ENCODE measurements at regions not wholly inside any gene's neighbourhood (a gene's known extent, or its start where the extent isn't known, plus 50 kb on each side); places are given as distances from the start of the nearest gene placed in this dataset.
A peak's percentile ranks its signal among the peaks of the same experiment; 100 is the strongest.

- Mint-ChIP-seq H3K36me3 (ENCODE audit: low read depth) (no peaks in the 10 kb centered on the region), H3K4me3 (no peak overlapping the region), H3K9me3 (no peaks in the 10 kb centered on the region; the same call in 2 of the 3 replicates), H3K27me3 (ENCODE audit: insufficient read depth, low read depth, poor library complexity) (peaks cover 11% of the 10 kb centered on the region), H3K27ac (no peak overlapping the region), H3K4me1 (peaks cover 24% of the 10 kb centered on the region)
- Histone ChIP-seq H3K4me3 (no peak overlapping the region), H4K20me1 (replicated peaks; ENCODE audit: insufficient read depth) (no peaks in the 10 kb centered on the region), H3K79me2 (replicated peaks; ENCODE audit: insufficient read depth) (no peaks in the 10 kb centered on the region), H3K36me3 (ENCODE audit: insufficient read depth) (no peaks in the 10 kb centered on the region), H2AFZ (peak overlapping the region; percentile 88; the same call in 1 of the 2 replicates), H3K27me3 (ENCODE audit: insufficient read depth) (no peaks in the 10 kb centered on the region), H3K9me2 (ENCODE audit: insufficient read depth) (no peaks in the 10 kb centered on the region), H3K4me2 (no peak overlapping the region), H3K4me1 (ENCODE audit: insufficient read depth) (peaks cover 5% of the 10 kb centered on the region; the same call in 1 of the 2 replicates), H3K27ac (ENCODE audit: low read depth) (no peak overlapping the region), H3F3A (replicated peaks; ENCODE audit: low read depth) (no peaks in the 10 kb centered on the region)
- ATAC-seq (no peak), DNase-seq (ENCODE audit: low spot score) (no peak)
- TF ChIP-seq, protein P1, sequence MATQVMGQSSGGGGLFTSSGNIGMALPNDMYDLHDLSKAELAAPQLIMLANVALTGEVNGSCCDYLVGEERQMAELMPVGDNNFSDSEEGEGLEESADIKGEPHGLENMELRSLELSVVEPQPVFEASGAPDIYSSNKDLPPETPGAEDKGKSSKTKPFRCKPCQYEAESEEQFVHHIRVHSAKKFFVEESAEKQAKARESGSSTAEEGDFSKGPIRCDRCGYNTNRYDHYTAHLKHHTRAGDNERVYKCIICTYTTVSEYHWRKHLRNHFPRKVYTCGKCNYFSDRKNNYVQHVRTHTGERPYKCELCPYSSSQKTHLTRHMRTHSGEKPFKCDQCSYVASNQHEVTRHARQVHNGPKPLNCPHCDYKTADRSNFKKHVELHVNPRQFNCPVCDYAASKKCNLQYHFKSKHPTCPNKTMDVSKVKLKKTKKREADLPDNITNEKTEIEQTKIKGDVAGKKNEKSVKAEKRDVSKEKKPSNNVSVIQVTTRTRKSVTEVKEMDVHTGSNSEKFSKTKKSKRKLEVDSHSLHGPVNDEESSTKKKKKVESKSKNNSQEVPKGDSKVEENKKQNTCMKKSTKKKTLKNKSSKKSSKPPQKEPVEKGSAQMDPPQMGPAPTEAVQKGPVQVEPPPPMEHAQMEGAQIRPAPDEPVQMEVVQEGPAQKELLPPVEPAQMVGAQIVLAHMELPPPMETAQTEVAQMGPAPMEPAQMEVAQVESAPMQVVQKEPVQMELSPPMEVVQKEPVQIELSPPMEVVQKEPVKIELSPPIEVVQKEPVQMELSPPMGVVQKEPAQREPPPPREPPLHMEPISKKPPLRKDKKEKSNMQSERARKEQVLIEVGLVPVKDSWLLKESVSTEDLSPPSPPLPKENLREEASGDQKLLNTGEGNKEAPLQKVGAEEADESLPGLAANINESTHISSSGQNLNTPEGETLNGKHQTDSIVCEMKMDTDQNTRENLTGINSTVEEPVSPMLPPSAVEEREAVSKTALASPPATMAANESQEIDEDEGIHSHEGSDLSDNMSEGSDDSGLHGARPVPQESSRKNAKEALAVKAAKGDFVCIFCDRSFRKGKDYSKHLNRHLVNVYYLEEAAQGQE (IDR thresholded peaks at IDR 0.05; ENCODE audit: unreplicated experiment): no peak
- TF ChIP-seq, protein P2, sequence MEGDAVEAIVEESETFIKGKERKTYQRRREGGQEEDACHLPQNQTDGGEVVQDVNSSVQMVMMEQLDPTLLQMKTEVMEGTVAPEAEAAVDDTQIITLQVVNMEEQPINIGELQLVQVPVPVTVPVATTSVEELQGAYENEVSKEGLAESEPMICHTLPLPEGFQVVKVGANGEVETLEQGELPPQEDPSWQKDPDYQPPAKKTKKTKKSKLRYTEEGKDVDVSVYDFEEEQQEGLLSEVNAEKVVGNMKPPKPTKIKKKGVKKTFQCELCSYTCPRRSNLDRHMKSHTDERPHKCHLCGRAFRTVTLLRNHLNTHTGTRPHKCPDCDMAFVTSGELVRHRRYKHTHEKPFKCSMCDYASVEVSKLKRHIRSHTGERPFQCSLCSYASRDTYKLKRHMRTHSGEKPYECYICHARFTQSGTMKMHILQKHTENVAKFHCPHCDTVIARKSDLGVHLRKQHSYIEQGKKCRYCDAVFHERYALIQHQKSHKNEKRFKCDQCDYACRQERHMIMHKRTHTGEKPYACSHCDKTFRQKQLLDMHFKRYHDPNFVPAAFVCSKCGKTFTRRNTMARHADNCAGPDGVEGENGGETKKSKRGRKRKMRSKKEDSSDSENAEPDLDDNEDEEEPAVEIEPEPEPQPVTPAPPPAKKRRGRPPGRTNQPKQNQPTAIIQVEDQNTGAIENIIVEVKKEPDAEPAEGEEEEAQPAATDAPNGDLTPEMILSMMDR (conservative IDR thresholded peaks at IDR 0.05; ENCODE audit: low read depth in 2 of 2): no peak
- no peak for TF ChIP-seq ZNF331 (CRISPR knock-in tag; IDR thresholded peaks at IDR 0.05; ENCODE audit: low read depth)
Measured at GRCh38 chr1:228900886-228901392, 165.7 kb downstream of the RHOU start.

DNA sequence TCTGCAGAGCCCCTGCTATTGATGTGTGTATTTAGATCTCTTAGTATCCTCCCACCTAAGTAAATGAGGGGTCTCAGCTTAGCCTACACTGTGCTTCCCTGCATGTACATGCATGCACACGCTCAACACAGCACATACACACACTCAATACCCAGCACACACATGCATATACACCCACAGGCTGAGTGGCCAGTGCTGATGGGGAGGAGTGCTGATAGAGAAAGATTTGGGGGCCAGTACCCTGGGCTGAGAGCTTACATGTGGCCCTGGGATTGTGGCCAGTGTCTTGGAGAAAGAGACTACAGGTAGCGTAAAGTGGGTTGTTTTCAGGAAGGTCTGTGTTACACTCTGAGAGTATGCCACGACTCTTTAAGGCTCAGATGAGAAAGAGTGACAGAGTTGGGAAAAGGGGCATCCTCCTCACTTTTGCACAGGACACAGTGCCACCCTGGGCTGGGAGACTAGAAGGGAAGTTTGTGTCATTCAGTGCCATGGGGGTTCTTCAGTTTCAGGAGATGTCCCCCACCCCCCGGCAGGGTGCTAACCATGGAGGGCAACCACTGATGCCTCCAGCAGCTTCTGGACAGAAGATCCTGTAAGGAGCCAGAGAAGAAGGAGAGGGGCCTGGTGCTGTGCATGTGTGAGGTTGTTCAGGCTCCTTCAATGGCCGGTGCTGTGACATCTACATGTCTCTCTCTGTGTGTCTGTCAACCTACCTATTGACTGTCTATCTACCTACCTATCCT lies 166.8 kb downstream of the RHOU start:
- peak overlapping the region; percentile 18; the same call in 1 of the 2 replicates for H3K27ac Mint-ChIP-seq
- Histone ChIP-seq H3K4me2 (no peak overlapping the region), H3K27me3 (ENCODE audit: insufficient read depth) (no peaks in the 10 kb centered on the region), H3K36me3 (ENCODE audit: insufficient read depth) (no peaks in the 10 kb centered on the region), H4K20me1 (replicated peaks; ENCODE audit: insufficient read depth) (no peaks in the 10 kb centered on the region), H3K27ac (ENCODE audit: low read depth) (no peak overlapping the region), H3K9me2 (ENCODE audit: insufficient read depth) (no peaks in the 10 kb centered on the region), H3F3A (replicated peaks; ENCODE audit: low read depth) (no peaks in the 10 kb centered on the region), H2AFZ (no peak overlapping the region), H3K79me2 (replicated peaks; ENCODE audit: insufficient read depth) (no peaks in the 10 kb centered on the region), H3K4me1 (ENCODE audit: insufficient read depth) (peaks cover 5% of the 10 kb centered on the region; the same call in 1 of the 2 replicates), H3K4me3 (no peak overlapping the region)
- no peak overlapping the region for H3K4me3 Mint-ChIP-seq
- H3K4me1 Mint-ChIP-seq: peaks cover 24% of the 10 kb centered on the region
- H3K36me3 Mint-ChIP-seq (ENCODE audit: low read depth): no peaks in the 10 kb centered on the region
- no peaks in the 10 kb centered on the region; the same call in 2 of the 3 replicates for H3K9me3 Mint-ChIP-seq
- peaks cover 11% of the 10 kb centered on the region for H3K27me3 Mint-ChIP-seq (ENCODE audit: insufficient read depth, low read depth, poor library complexity)
- ATAC-seq (no peak), DNase-seq (ENCODE audit: low spot score) (no peak)
- TF ChIP-seq CREB1 (CRISPR knock-in tag; IDR thresholded peaks at IDR 0.05; ENCODE audit: low read depth): no peak
- TF ChIP-seq EZH2phosphoT487 (IDR thresholded peaks at IDR 0.05; ENCODE audit: unreplicated experiment): no peak
- TF ChIP-seq ZNF331 (CRISPR knock-in tag; IDR thresholded peaks at IDR 0.05; ENCODE audit: low read depth): no peak
- TF ChIP-seq STAT1 (IDR thresholded peaks at IDR 0.05; ENCODE audit: unreplicated experiment): no peak
- TF ChIP-seq ZNF114 (CRISPR knock-in tag; IDR thresholded peaks at IDR 0.05): no peak
- TF ChIP-seq, protein P3, sequence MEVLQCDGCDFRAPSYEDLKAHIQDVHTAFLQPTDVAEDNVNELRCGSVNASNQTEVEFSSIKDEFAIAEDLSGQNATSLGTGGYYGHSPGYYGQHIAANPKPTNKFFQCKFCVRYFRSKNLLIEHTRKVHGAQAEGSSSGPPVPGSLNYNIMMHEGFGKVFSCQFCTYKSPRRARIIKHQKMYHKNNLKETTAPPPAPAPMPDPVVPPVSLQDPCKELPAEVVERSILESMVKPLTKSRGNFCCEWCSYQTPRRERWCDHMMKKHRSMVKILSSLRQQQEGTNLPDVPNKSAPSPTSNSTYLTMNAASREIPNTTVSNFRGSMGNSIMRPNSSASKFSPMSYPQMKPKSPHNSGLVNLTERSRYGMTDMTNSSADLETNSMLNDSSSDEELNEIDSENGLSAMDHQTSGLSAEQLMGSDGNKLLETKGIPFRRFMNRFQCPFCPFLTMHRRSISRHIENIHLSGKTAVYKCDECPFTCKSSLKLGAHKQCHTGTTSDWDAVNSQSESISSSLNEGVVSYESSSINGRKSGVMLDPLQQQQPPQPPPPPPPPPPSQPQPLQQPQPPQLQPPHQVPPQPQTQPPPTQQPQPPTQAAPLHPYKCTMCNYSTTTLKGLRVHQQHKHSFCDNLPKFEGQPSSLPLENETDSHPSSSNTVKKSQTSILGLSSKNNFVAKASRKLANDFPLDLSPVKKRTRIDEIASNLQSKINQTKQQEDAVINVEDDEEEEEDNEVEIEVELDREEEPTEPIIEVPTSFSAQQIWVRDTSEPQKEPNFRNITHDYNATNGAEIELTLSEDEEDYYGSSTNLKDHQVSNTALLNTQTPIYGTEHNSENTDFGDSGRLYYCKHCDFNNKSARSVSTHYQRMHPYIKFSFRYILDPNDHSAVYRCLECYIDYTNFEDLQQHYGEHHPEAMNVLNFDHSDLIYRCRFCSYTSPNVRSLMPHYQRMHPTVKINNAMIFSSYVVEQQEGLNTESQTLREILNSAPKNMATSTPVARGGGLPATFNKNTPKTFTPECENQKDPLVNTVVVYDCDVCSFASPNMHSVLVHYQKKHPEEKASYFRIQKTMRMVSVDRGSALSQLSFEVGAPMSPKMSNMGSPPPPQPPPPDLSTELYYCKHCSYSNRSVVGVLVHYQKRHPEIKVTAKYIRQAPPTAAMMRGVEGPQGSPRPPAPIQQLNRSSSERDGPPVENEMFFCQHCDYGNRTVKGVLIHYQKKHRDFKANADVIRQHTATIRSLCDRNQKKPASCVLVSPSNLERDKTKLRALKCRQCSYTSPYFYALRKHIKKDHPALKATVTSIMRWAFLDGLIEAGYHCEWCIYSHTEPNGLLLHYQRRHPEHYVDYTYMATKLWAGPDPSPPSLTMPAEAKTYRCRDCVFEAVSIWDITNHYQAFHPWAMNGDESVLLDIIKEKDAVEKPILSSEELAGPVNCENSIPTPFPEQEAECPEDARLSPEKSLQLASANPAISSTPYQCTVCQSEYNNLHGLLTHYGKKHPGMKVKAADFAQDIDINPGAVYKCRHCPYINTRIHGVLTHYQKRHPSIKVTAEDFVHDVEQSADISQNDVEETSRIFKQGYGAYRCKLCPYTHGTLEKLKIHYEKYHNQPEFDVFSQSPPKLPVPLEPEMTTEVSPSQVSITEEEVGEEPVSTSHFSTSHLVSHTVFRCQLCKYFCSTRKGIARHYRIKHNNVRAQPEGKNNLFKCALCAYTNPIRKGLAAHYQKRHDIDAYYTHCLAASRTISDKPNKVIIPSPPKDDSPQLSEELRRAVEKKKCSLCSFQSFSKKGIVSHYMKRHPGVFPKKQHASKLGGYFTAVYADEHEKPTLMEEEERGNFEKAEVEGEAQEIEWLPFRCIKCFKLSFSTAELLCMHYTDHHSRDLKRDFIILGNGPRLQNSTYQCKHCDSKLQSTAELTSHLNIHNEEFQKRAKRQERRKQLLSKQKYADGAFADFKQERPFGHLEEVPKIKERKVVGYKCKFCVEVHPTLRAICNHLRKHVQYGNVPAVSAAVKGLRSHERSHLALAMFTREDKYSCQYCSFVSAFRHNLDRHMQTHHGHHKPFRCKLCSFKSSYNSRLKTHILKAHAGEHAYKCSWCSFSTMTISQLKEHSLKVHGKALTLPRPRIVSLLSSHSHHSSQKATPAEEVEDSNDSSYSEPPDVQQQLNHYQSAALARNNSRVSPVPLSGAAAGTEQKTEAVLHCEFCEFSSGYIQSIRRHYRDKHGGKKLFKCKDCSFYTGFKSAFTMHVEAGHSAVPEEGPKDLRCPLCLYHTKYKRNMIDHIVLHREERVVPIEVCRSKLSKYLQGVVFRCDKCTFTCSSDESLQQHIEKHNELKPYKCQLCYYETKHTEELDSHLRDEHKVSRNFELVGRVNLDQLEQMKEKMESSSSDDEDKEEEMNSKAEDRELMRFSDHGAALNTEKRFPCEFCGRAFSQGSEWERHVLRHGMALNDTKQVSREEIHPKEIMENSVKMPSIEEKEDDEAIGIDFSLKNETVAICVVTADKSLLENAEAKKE (CRISPR knock-in tag; IDR thresholded peaks at IDR 0.05): no peak

Data from GM23338 (cell line).